ENCODE measurements at regions not wholly inside any gene's neighbourhood (a gene's known extent, or its start where the extent isn't known, plus 50 kb on each side); places are given as distances from the start of the nearest gene placed in this dataset.

- no peak for FAIRE-seq
Measured at GRCh38 chr11:91209306-91209705, 986.5 kb upstream of the CHORDC1 start.

DNA sequence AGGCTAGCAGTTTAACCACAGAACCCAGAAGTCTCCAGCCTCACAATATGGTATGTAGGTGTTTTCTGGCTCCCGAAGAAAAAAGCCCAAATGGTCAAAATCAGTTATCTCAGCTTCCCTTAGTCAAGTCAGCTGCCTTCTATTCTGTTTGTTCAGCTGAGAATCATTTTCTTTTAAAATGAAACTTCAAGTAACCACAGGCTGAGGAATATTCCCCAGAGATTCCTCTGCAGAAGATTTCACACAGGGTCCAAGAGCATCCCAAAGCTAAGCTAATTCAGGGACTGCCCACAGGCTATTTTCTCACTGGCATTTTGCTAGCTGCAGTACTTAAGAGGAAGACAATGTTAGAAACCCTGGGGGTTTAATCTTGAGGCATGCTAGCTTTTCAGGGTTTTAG is 977.0 kb upstream of the CHORDC1 start:
- FAIRE-seq: no peak

DNA sequence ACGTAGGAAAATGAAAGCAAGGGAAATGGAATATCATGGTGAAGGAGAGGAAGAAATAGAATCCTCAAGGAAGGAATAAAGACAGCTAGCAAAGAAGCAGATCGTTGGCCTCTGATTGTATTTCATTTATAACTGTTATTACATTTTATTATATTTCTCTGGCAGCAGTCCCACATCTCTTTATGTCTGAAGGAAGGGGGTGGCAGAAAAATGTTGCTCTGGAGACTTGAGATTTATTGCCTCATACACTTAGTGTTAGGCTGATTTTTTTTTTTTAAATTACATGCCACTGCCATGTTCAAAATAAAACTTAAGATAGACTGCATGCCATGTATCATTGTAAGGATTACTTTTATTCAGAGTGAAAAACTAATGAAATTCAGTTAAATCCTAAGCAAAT is 971.7 kb upstream of the CHORDC1 start:
- FAIRE-seq: no peak

DNA sequence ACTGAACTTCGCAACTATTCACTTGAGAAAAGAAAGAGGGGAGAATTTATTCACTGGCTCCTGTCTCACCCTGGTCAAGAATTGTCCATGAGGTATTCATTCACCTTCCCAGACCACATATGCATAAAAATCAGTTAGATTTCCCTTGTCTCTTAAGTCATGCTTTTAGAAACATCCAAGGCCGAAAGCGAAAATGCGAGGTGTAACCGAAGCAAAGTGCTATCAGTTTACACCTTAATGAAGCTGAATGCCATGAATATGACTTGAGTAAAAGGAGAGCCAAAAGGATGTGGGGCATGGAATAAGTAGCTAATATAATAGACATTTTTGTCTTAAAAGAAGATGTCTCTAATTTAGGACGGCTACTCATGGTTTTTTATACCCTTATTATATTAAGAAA is 965.6 kb upstream of the CHORDC1 start:
- FAIRE-seq: no peak

GRCh38 chr11:91187314-91187713 is 964.5 kb upstream of the CHORDC1 start:
- no peak for FAIRE-seq

DNA sequence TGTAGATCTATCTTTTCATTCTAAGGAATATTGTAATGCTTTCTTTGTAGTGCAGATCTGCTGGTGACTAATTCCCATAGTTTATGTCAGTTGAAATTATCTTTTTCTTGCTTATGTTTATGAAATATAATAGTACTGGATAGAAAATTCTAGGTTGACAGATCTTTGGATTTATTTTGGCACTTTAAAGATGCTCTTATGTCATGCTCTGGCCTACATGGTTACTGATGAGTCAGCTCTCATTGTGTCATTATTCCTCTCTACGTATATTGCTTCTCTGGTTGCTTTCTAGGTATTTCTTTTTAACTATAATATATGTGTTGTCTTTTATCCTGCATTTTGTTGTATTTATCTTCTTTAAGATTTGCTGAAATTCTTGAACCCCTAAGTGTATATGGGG is 955.5 kb upstream of the CHORDC1 start:
- no peak for FAIRE-seq

DNA sequence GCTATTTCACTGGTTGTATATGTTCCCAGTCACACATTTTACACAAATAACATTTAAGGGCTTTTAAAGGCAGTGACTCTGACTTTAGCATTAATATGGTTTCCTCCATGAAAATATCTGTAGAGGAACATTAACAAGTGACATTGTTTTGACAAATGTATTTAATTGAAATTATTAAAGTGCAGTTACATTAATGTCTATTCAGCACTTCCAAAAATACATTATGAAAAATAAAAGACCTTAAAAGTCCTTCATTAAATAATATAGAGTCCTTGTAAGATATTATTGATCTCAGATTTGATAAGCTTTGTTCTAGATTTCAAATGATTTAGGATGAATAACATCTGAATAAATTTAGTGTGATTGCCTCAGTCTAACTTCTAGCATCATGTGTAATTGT is 951.9 kb upstream of the CHORDC1 start:
- no peak for FAIRE-seq

DNA sequence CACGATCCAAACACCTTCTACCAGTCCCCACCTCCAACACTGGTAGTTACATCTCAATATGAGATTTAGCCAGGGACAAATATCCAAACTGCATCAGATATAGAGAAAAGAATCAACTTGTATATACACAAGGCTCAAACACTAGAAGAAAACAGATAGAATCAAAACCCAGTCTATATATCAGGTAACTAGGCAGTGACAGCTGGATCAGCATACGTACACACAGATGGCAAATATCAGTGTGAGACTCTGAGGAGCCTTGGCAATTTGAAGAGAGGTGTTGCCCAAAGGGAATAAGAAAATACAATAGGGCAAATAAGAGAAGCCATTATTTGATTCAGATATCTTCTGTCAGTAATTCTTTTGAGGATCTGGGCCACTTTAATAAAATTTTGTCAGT is 951.3 kb upstream of the CHORDC1 start:
- no peak for FAIRE-seq

DNA sequence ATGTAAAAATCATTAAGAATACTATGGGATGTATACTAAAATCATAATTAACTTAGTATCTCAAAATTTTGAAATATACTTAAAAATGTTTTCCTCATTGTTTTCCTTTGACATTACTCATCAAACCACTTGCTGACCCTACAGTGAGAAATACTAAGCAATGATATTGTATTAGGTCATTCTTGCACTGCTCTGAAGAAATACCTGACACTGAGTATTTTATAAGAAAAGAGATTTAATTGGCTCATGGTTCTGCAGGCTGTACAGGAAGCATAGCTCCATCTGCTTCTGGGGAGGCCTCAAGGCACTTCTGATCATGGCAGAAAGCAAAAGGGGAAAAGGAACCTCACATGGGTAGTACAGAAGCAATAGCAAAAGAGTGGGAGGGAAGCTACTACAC is 950.9 kb upstream of the CHORDC1 start:
- FAIRE-seq: no peak

DNA sequence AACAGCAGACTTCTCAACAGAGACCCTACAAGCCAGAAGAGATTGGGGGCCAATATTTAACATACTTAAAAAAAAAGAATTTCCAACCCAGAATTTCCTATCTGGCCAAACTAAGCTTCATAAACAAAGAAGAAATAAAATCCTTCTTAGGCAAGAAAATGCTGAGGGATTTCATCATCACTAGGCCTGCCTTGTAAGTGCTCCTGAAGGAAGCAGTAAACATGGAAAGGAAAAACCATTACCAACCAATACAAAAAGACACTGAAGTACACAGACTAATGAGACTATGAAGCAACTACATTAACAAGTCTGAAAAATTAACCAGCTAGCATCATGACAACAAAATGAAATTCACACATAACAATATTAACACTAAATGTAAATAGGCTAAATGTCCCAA is 947.9 kb upstream of the CHORDC1 start:
- no peak for FAIRE-seq

GRCh38 chr11:91164452-91164822 is 941.6 kb upstream of the CHORDC1 start:
- FAIRE-seq: no peak

- FAIRE-seq: no peak
Measured at GRCh38 chr11:91163619-91164451, 941.0 kb upstream of the CHORDC1 start.

- FAIRE-seq: no peak
Measured at GRCh38 chr11:91160661-91161060, 937.8 kb upstream of the CHORDC1 start.

- no peak for FAIRE-seq
Measured at GRCh38 chr11:91158891-91159537, 936.2 kb upstream of the CHORDC1 start.

DNA sequence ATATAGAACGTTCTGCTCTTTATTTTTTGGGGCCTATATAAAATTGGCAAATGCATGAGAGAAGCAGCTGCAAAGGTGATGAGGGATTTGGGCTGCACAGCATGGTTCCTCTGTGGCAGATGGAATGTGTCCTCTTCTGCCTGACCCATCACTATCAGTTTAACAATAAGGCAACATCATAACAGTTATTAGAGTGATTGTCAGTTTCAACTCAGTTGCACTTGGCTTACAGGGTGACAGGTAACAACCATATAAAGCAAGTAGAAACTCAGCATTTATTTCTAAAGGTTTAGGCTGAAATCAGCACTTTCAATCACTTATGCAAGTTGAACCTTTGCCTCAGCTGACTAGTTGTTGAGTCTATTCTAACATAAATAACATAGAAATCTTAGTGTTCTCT is 935.4 kb upstream of the CHORDC1 start:
- FAIRE-seq: no peak

DNA sequence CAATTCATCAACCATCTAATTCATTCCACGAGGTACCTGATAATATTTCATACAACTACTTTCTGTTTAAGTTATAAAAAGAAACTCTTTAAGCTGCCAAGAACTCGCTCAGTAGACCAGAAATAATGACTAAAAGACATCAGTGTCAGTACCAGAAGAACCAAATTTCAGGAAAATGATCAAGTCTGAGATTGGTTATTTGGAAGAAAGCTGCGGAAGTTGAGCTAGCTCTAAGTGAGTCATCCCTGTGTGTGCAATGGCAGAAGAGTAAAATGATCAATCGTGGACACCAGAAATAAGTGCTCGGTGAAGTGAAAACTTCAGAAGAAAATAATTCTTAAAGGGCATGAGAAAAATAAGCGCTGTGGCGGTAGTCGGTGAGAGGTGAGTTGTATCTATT is 933.2 kb upstream of the CHORDC1 start:
- FAIRE-seq: no peak

GRCh38 chr11:91147885-91148284 is 925.0 kb upstream of the CHORDC1 start:
- FAIRE-seq: no peak

DNA sequence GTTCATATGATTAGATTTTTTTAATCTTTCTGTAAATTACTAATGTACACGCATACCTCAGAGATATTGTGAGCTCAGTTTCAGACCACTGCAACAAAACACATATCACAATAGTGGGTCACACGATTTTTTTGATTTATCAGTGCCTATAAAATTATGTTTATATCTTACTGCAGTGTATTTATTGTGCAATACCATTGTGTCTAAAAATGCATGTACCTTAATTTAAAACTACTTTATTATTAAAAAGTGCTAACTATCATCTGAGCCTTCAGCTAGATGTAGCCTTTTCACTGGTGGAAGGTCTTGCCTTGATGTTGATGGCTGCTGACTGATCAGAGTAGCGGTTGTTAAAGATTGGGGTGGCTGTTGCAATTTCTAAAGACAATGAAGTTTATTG is 918.8 kb upstream of the CHORDC1 start:
- FAIRE-seq: no peak

- FAIRE-seq: no peak
Measured at GRCh38 chr11:91136631-91137030, 913.8 kb upstream of the CHORDC1 start.

DNA sequence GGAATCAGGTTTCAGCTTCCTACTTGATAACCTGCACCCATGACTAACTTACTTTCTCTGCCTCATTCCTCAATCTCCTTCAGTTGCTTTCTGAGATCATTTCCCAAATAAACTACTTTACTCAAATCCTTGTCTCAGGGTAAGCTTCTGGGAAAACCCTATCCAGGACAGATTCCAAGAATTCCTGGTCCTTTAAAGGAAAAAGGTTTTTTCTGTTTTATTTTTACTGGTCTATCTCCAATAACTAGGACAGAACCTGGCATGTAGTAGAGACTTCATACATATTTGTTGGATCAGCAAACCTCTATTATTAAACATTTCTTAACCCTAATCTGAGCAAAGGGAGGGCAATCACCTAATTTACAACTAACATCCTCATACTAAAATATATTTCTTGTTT is 910.5 kb upstream of the CHORDC1 start:
- no peak for FAIRE-seq

DNA sequence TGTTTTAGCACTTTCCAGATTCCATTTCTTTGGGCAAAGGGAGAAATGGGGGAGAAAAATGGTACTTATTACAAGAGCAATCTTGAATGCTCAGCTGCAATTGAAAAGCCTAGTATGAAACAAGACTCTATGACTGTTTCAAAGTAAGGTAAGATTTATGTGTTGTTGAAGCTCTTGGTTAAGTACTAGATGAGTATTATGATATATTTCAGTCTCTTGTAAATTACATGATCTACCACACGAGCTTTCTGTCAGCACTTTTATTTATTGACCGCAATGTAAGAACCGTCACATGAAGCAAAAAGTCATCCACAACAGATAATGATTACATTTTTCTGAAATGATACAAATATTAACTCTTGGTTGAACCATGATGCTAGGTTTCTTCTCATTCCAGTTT is 906.7 kb upstream of the CHORDC1 start:
- FAIRE-seq: no peak

GRCh38 chr11:91124363-91124762 is 901.5 kb upstream of the CHORDC1 start:
- no peak for FAIRE-seq

DNA sequence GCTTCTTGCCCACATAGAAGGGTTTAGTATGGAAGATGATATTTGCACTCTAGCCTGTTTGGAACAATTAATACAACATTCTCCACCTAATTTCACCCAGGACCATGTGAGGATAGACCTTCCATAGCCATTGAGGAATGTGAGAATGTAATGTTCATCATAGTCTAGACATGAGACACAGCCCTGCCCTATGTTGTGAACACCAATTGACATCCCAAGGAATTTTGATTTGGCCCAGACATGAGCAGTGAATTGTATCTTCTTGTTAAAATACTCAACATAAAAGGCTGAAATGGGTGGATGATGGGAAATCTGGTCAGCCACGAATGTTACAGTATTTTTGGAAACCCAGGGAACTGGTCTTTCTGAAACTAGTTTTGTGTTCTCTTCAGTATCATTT is 892.3 kb upstream of the CHORDC1 start:
- no peak for FAIRE-seq

DNA sequence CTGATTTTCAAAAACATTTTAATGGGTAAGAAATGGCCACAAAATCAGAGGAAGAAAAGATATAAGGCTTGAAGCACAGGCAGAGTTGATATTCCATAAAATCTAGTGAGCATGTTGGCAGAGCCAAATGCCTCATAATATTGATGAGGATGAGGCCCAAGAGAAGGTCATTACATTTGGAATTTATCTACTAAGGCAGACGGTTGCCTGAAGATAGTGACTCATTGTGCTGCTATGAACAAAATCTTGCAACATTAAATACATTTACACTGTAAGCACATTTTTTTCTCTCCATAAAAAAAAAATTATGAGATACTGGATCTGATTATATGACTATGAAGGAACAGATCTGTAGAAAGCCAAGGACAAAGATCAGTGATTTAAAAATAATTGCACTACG is 881.4 kb upstream of the CHORDC1 start:
- no peak for FAIRE-seq

DNA sequence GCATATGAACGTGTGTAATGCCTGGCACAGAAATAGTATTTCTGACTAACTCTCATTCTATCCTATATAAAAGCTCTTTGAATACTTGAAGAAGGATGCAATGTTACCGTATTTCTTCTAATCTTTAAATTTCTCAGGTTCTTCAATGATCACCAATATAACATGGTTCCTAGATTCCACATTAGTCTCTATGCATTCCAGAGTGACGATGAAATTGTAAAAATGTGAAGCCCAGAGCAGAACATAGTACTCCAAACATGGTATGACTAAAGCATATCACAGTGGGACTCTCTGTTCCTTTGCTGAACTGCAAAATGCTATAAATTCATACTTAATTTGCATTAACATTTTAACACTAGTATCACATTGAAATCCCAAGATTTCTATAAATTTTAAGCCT is 877.6 kb upstream of the CHORDC1 start:
- no peak for FAIRE-seq

Measured in A204.1 (cell line).